ENCODE measurements at regions not wholly inside any gene's neighbourhood (a gene's known extent, or its start where the extent isn't known, plus 50 kb on each side); places are given as distances from the start of the nearest gene placed in this dataset.
A peak's percentile ranks its signal among the peaks of the same experiment; 100 is the strongest.

DNA sequence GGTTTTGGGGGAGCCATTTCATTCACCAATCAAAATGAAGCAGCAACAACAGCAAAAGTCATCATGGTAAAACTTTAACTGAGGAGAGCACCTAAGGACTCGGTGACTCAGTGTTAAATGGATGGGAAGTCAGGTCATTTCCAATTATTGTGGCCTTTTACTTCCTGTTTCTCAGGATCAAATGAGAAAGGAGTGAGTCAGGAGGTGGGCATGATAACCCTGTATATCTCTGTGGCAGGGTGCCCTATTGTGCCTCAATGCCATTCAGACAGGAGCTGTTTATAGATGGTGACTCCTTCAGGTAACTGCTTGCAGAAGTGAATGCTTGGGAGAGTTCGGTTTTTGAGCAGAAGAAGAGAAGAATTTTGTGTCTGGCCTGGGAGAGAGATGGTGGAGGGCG lies 135.5 kb upstream of the CPM start:
- H3K27ac ChIP-seq (ENCODE audit: low read depth, low read length) = no peak overlapping the region
- H3K4me3 ChIP-seq (ENCODE audit: insufficient read depth, low read length) = no peak overlapping the region
- H3K4me2 ChIP-seq (ENCODE audit: insufficient read depth, low read length) = no peak overlapping the region
- H3K36me3 ChIP-seq (ENCODE audit: insufficient read depth, low read length) = no peaks in the 10 kb centered on the region
- H3K4me1 ChIP-seq (ENCODE audit: insufficient read depth, low read length) = peaks cover 4% of the 10 kb centered on the region
- no peak for TF ChIP-seq CTCF (IDR thresholded peaks at IDR 0.05; ENCODE audit: extremely low read depth, low read depth, low read length)
- DNase-seq (ENCODE audit: insufficient read length, low spot score, missing footprints) = no peak
- H3K27me3 ChIP-seq (ENCODE audit: insufficient read depth, low read length) = no peaks in the 10 kb centered on the region
- H3K79me2 ChIP-seq (ENCODE audit: insufficient read depth, low read length) = no peaks in the 10 kb centered on the region
- no peaks in the 10 kb centered on the region for H4K20me1 ChIP-seq (ENCODE audit: insufficient read depth, low read length)
- no peaks in the 10 kb centered on the region for H3K9me3 ChIP-seq (ENCODE audit: low read depth, low read length)
- no peak overlapping the region for H2AFZ ChIP-seq (ENCODE audit: low read length)

- Histone ChIP-seq H3K4me1 (ENCODE audit: insufficient read depth, low read length) (peaks cover 4% of the 10 kb centered on the region), H3K27me3 (ENCODE audit: insufficient read depth, low read length) (peaks cover 2% of the 10 kb centered on the region), H4K20me1 (ENCODE audit: insufficient read depth, low read length) (no peaks in the 10 kb centered on the region), H2AFZ (ENCODE audit: low read length) (no peak overlapping the region), H3K27ac (ENCODE audit: low read depth, low read length) (no peak overlapping the region), H3K4me2 (ENCODE audit: insufficient read depth, low read length) (no peak overlapping the region), H3K4me3 (ENCODE audit: insufficient read depth, low read length) (no peak overlapping the region), H3K79me2 (ENCODE audit: insufficient read depth, low read length) (no peaks in the 10 kb centered on the region), H3K36me3 (ENCODE audit: insufficient read depth, low read length) (no peaks in the 10 kb centered on the region), H3K9me3 (ENCODE audit: low read depth, low read length) (no peaks in the 10 kb centered on the region)
- no peak for DNase-seq (ENCODE audit: insufficient read length, low spot score, missing footprints)
- TF ChIP-seq CTCF (IDR thresholded peaks at IDR 0.05; ENCODE audit: extremely low read depth, low read depth, low read length) = no peak
These were observed 136.5 kb upstream of the CPM start for GRCh38 chr12:69069479-69069878.

GRCh38 chr12:69070319-69071090 lies 137.5 kb upstream of the CPM start:
- H3K79me2 ChIP-seq (ENCODE audit: insufficient read depth, low read length) = no peaks in the 10 kb centered on the region
- no peaks in the 10 kb centered on the region for H4K20me1 ChIP-seq (ENCODE audit: insufficient read depth, low read length)
- no peak overlapping the region for H3K4me2 ChIP-seq (ENCODE audit: insufficient read depth, low read length)
- H3K36me3 ChIP-seq (ENCODE audit: insufficient read depth, low read length) = no peaks in the 10 kb centered on the region
- H3K9me3 ChIP-seq (ENCODE audit: low read depth, low read length) = no peaks in the 10 kb centered on the region
- H3K4me1 ChIP-seq (ENCODE audit: insufficient read depth, low read length) = peaks cover 4% of the 10 kb centered on the region
- no peak overlapping the region for H3K27ac ChIP-seq (ENCODE audit: low read depth, low read length)
- DNase-seq (ENCODE audit: insufficient read length, low spot score, missing footprints) = no peak
- no peak overlapping the region for H3K4me3 ChIP-seq (ENCODE audit: insufficient read depth, low read length)
- H3K27me3 ChIP-seq (ENCODE audit: insufficient read depth, low read length) = peaks cover 7% of the 10 kb centered on the region
- peak; percentile 97 for TF ChIP-seq CTCF (IDR thresholded peaks at IDR 0.05; ENCODE audit: extremely low read depth, low read depth, low read length)
- H2AFZ ChIP-seq (ENCODE audit: low read length) = peak overlapping the region; percentile 79

GRCh38 chr12:69071091-69071370 lies 138.1 kb upstream of the CPM start:
- Histone ChIP-seq H3K4me2 (ENCODE audit: insufficient read depth, low read length) (no peak overlapping the region), H3K79me2 (ENCODE audit: insufficient read depth, low read length) (no peaks in the 10 kb centered on the region), H2AFZ (ENCODE audit: low read length) (peak overlapping the region; percentile 79), H3K27ac (ENCODE audit: low read depth, low read length) (no peak overlapping the region), H3K4me1 (ENCODE audit: insufficient read depth, low read length) (peaks cover 4% of the 10 kb centered on the region), H4K20me1 (ENCODE audit: insufficient read depth, low read length) (no peaks in the 10 kb centered on the region), H3K36me3 (ENCODE audit: insufficient read depth, low read length) (no peaks in the 10 kb centered on the region), H3K27me3 (ENCODE audit: insufficient read depth, low read length) (peaks cover 7% of the 10 kb centered on the region), H3K4me3 (ENCODE audit: insufficient read depth, low read length) (no peak overlapping the region), H3K9me3 (ENCODE audit: low read depth, low read length) (no peaks in the 10 kb centered on the region)
- no peak for DNase-seq (ENCODE audit: insufficient read length, low spot score, missing footprints)
- TF ChIP-seq CTCF (IDR thresholded peaks at IDR 0.05; ENCODE audit: extremely low read depth, low read depth, low read length) = no peak

Data from osteoblast (primary cell).